Cardiac muscle cell (in vitro differentiated cells and primary cell): ENCODE measurements at regions not wholly inside any gene's neighbourhood (a gene's known extent, or its start where the extent isn't known, plus 50 kb on each side); places are given as distances from the start of the nearest gene placed in this dataset.
A peak's percentile ranks its signal among the peaks of the same experiment; 100 is the strongest.

Experiments
- DNase-seq, 2 donors: peaks; one replicate each; pipeline versions ENCODE4 v3.0.0 to v3.0.0-alpha.2; 2010 to 2017; ENCODE audit warnings: low read depth in 1 of 2, low spot score in 1 of 2
- H3K27ac ChIP-seq: fragments of 200-600 bp; sonication (generic); 2 replicates; pipeline ENCODE4 v1.5.1; 2016
- H3K27me3 ChIP-seq: fragments of 200-600 bp; sonication (generic); 2 replicates; pipeline ENCODE4 v1.6.0; 2016; ENCODE audit warnings: control low read depth
- H3K36me3 ChIP-seq: fragments of 200-600 bp; sonication (generic); 2 replicates; pipeline ENCODE4 v1.5.1; 2016; ENCODE audit warnings: control low read depth
- H3K4me1 ChIP-seq: fragments of 200-600 bp; sonication (generic); 2 replicates; pipeline ENCODE4 v1.8.1; 2017; ENCODE audit warnings: low read depth, mild to moderate bottlenecking, mixed run types
- H3K4me3 ChIP-seq: fragments of 200-600 bp; sonication (generic); 2 replicates; pipeline ENCODE4 v1.5.1; 2016; ENCODE audit warnings: mild to moderate bottlenecking
- H3K9me3 ChIP-seq: fragments of 200-600 bp; sonication (generic); 2 replicates; pipeline ENCODE4 v1.5.1; 2017; ENCODE audit warnings: low read depth, mild to moderate bottlenecking, control low read depth
- CTCF ChIP-seq: IDR thresholded peaks from 2 replicates; pipeline ENCODE4 v1.5.1; 2012; ENCODE audit warnings: low read depth, mild to moderate bottlenecking, low read length

GRCh38 chr9:115596021-115596745 lies 478.2 kb upstream of the TNC start:
- Histone ChIP-seq H3K9me3 (no peaks in the 10 kb centered on the region), H3K4me1 (no peaks in the 10 kb centered on the region), H3K4me3 (no peak overlapping the region), H3K27me3 (no peaks in the 10 kb centered on the region), H3K27ac (no peak overlapping the region), H3K36me3 (no peaks in the 10 kb centered on the region)
- TF ChIP-seq CTCF = no peak
- DNase-seq = peak in 1 of 2 donors; percentile 91

- Histone ChIP-seq H3K27me3 (no peaks in the 10 kb centered on the region), H3K36me3 (no peaks in the 10 kb centered on the region), H3K4me1 (no peaks in the 10 kb centered on the region), H3K4me3 (no peak overlapping the region), H3K27ac (no peak overlapping the region), H3K9me3 (no peaks in the 10 kb centered on the region)
- TF ChIP-seq CTCF = no peak
- no peak for DNase-seq
Observed at GRCh38 chr9:115596746-115597080, 478.8 kb upstream of the TNC start.

GRCh38 chr9:115597330-115597895 lies 479.5 kb upstream of the TNC start:
- Histone ChIP-seq H3K27me3 (no peaks in the 10 kb centered on the region), H3K4me1 (no peaks in the 10 kb centered on the region), H3K4me3 (no peak overlapping the region), H3K36me3 (no peaks in the 10 kb centered on the region), H3K9me3 (no peaks in the 10 kb centered on the region), H3K27ac (no peak overlapping the region)
- no peak for TF ChIP-seq CTCF
- peak; percentile 11 to 15 for DNase-seq

- Histone ChIP-seq H3K27ac (no peak overlapping the region), H3K27me3 (no peaks in the 10 kb centered on the region), H3K9me3 (no peaks in the 10 kb centered on the region), H3K4me1 (no peaks in the 10 kb centered on the region), H3K36me3 (no peaks in the 10 kb centered on the region), H3K4me3 (no peak overlapping the region)
- TF ChIP-seq CTCF = no peak
- DNase-seq = no peak
Observed at GRCh38 chr9:115598751-115599150, 480.8 kb upstream of the TNC start.

- no peak for DNase-seq
- no peak for TF ChIP-seq CTCF
- Histone ChIP-seq H3K27ac (no peak overlapping the region), H3K36me3 (no peaks in the 10 kb centered on the region), H3K4me1 (no peaks in the 10 kb centered on the region), H3K4me3 (no peak overlapping the region), H3K27me3 (no peaks in the 10 kb centered on the region), H3K9me3 (no peaks in the 10 kb centered on the region)
Observed at GRCh38 chr9:115599898-115600297, 481.9 kb upstream of the TNC start.
